GM23248 (cell line): ENCODE measurements at regions not wholly inside any gene's neighbourhood (a gene's known extent, or its start where the extent isn't known, plus 50 kb on each side); places are given as distances from the start of the nearest gene placed in this dataset.
A peak's percentile ranks its signal among the peaks of the same experiment; 100 is the strongest.

Experiments
- DNase-seq: peaks from one replicate; pipeline ENCODE4 v3.0.0-alpha.2; 2015
- H2AFZ ChIP-seq: fragments of 200-600 bp; sonication (generic); 2 replicates; pipeline ENCODE4 v1.6.1; 2016; ENCODE audit warnings: antibody characterized with exemption
- H3F3A ChIP-seq: fragments of 200-600 bp; sonication (generic); 2 replicates; pipeline ENCODE4 v1.6.1; 2016; ENCODE audit warnings: mild to moderate bottlenecking, antibody characterized with exemption, mixed run types; ENCODE audit not compliant: insufficient read depth
- H3K27ac ChIP-seq: fragments of 200-600 bp; sonication (generic); 2 replicates; pipeline ENCODE4 v1.5.1; 2016; ENCODE audit warnings: mild to moderate bottlenecking
- H3K27me3 ChIP-seq: fragments of 200-600 bp; sonication (generic); replicated peaks from 2 replicates; pipeline ENCODE4 v1.6.1; 2016; ENCODE audit warnings: mild to moderate bottlenecking; ENCODE audit not compliant: insufficient read depth
- H3K36me3 ChIP-seq: fragments of 200-600 bp; sonication (generic); 2 replicates; pipeline ENCODE4 v1.6.1; 2016; ENCODE audit warnings: low read depth, mild to moderate bottlenecking
- H3K4me1 ChIP-seq: fragments of 200-600 bp; sonication (generic); 2 replicates; pipeline ENCODE4 v1.6.1; 2016; ENCODE audit warnings: mild to moderate bottlenecking; ENCODE audit not compliant: insufficient read depth
- H3K4me2 ChIP-seq: fragments of 200-600 bp; sonication (generic); one replicate; pipeline ENCODE4 v1.6.1; 2016; ENCODE audit warnings: mild to moderate bottlenecking; ENCODE audit not compliant: unreplicated experiment
- H3K4me3 ChIP-seq: fragments of 200-600 bp; sonication (generic); 2 replicates; pipeline ENCODE4 v1.5.1; 2016; ENCODE audit warnings: mild to moderate bottlenecking
- H3K79me2 ChIP-seq: fragments of 200-600 bp; sonication (generic); 2 replicates; pipeline ENCODE4 v1.6.1; 2016; ENCODE audit warnings: mild to moderate bottlenecking; ENCODE audit not compliant: insufficient read depth
- H3K9ac ChIP-seq: fragments of 200-600 bp; sonication (generic); 2 replicates; pipeline ENCODE4 v1.6.1; 2016; ENCODE audit warnings: mild to moderate bottlenecking
- H3K9me2 ChIP-seq: fragments of 200-600 bp; sonication (generic); 2 replicates; pipeline ENCODE4 v1.6.1; 2016; ENCODE audit warnings: mixed run types, mild to moderate bottlenecking, moderate library complexity; ENCODE audit not compliant: insufficient read depth
- H3K9me3 ChIP-seq: fragments of 200-600 bp; sonication (generic); one replicate; pipeline ENCODE4 v1.6.1; 2017; ENCODE audit warnings: low read depth
- H4K20me1 ChIP-seq: fragments of 200-600 bp; sonication (generic); 2 replicates; pipeline ENCODE4 v1.6.0; 2016; ENCODE audit not compliant: insufficient read depth
- EZH2 ChIP-seq: fragments of 200-600 bp; sonication (generic); IDR thresholded peaks from 2 replicates; pipeline ENCODE4 v1.6.1; 2018; ENCODE audit warnings: antibody characterized with exemption, mild to moderate bottlenecking; ENCODE audit not compliant: insufficient read depth, poor library complexity, severe bottlenecking
- EZH2phosphoT487 ChIP-seq: fragments of 200-600 bp; sonication (generic); IDR thresholded peaks from 2 replicates; pipeline ENCODE4 v1.6.1; 2018; ENCODE audit warnings: antibody characterized with exemption, moderate library complexity, mild to moderate bottlenecking, low read depth; ENCODE audit not compliant: insufficient read depth
- WGBS, 2 experiments: methylation state at CpG; one replicate each; pipeline ENCODE4 v1.1.6; 2015 to 2017; ENCODE audit warnings: low lambda C conversion rate in 2 of 2, low coverage in 1 of 2; ENCODE audit errors: missing lambda C conversion rate in 2 of 2; 5-methylcytosine and 5-hydroxymethylcytosine counted together
- in situ Hi-C: fragments of 300-500 bp; cut with MboI; formaldehyde crosslinking; loops from 2 replicates; pipeline ENCODE4 v1.15.0; 2020

- in situ Hi-C loops, result no loop called here
- H3F3A ChIP-seq, result peaks cover 20% of the 10 kb centered on the region
- H3K4me1 ChIP-seq, result peaks cover 32% of the 10 kb centered on the region
- H3K4me3 ChIP-seq, result no peak overlapping the region
- no peaks in the 10 kb centered on the region for H3K9me3 ChIP-seq
- no peak overlapping the region for H3K9ac ChIP-seq
- TF ChIP-seq EZH2 (no peak), EZH2phosphoT487 (no peak)
- no peaks in the 10 kb centered on the region for H3K27me3 ChIP-seq
- H3K36me3 ChIP-seq, result no peaks in the 10 kb centered on the region
- H2AFZ ChIP-seq, result no peak overlapping the region
- H3K9me2 ChIP-seq, result no peaks in the 10 kb centered on the region
- no peaks in the 10 kb centered on the region for H3K79me2 ChIP-seq
- no peak for DNase-seq
- H4K20me1 ChIP-seq, result no peaks in the 10 kb centered on the region
- no peak overlapping the region for H3K4me2 ChIP-seq
- H3K27ac ChIP-seq, result no peak overlapping the region
These were observed 201.8 kb upstream of the E2F8 start for GRCh38 chr11:19442554-19442910.

DNA sequence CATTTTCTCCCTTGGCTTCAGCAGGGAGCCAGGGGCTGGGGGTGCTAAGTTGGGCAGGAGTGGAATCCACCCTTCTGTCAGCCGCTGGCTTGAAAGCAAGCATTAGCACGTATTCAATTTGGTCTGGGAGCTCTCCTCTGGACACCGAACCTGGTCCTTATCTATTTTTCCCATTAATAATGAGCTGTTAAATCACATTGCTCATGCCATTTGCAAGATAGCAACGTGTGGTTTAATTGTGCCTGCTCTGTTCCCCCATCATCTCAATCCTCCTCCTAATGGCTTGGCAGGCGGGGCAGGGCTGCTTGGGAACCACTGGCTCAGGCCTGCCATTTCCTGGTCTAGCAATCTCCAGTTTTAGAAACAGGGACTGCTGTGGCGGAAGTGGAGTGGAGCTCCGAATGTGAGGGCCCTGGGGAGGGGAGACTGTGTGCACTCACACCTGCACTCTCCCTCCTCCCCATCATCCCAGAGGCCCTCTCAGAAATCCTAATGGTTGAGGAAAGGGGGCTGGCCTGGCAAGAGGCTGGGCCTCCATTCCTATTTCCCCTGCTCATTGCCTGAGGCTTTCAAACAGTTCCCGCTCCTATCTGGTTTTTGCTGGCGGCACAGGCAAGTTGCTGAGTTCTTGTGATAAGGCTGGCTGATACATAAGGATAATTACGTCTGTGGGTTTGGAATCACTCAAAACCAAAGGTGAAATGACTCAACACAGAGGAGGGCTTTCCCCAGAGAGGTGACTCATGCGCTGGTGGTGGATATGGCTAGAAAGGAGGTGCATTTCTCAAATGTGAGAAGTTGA lies 201.2 kb upstream of the E2F8 start:
- peak; percentile 95 for DNase-seq
- TF ChIP-seq EZH2, result no peak
- no peak for TF ChIP-seq EZH2phosphoT487
- Histone ChIP-seq H3K79me2 (no peaks in the 10 kb centered on the region), H3K9ac (no peak overlapping the region), H3K36me3 (no peaks in the 10 kb centered on the region), H3K9me2 (no peaks in the 10 kb centered on the region), H3K4me3 (no peak overlapping the region), H4K20me1 (no peaks in the 10 kb centered on the region), H2AFZ (no peak overlapping the region), H3F3A (peaks cover 20% of the 10 kb centered on the region), H3K4me2 (peak overlapping the region; percentile 41), H3K27ac (no peak overlapping the region), H3K9me3 (no peaks in the 10 kb centered on the region), H3K27me3 (no peaks in the 10 kb centered on the region), H3K4me1 (peaks cover 32% of the 10 kb centered on the region)
- in situ Hi-C loops, result no loop called here
- 44 to 46% methylated on average over 11 of the region's 11 CpGs for WGBS, 2 experiments

GRCh38 chr11:19441288-19441687 lies 200.5 kb upstream of the E2F8 start:
- no peak overlapping the region for H3K4me2 ChIP-seq
- no peak overlapping the region for H3K27ac ChIP-seq
- no peaks in the 10 kb centered on the region for H3K9me2 ChIP-seq
- H3K79me2 ChIP-seq, result no peaks in the 10 kb centered on the region
- WGBS, 2 experiments, result 82 to 88% methylated on average over 3 of the region's 3 CpGs
- H3K4me3 ChIP-seq, result no peak overlapping the region
- H3K27me3 ChIP-seq, result no peaks in the 10 kb centered on the region
- H3F3A ChIP-seq, result peaks cover 16% of the 10 kb centered on the region
- no peaks in the 10 kb centered on the region for H3K9me3 ChIP-seq
- H4K20me1 ChIP-seq, result no peaks in the 10 kb centered on the region
- DNase-seq, result no peak
- no peak for TF ChIP-seq EZH2
- TF ChIP-seq EZH2phosphoT487, result no peak
- no peaks in the 10 kb centered on the region for H3K36me3 ChIP-seq
- H3K4me1 ChIP-seq, result peaks cover 34% of the 10 kb centered on the region
- no peak overlapping the region for H3K9ac ChIP-seq
- no peak overlapping the region for H2AFZ ChIP-seq
- in situ Hi-C loops, result no loop called here

DNA sequence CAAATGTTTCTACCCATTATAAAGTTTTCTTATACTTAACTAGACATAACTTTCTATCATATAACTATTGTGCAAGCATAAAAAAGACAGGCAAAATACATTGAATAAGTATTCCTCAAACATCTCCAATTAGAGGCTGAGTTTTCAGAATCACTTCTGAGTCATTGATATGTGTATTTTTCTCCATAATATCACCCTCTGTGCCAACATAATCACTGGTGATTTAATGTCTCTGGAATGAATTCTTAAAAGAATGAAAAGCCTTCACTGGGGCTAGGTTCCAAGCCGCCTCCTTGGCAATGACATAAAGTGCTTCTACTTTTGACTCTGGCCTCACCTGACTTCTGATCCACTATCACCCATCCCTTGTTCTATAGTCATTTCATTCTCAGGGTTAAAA lies 197.0 kb upstream of the E2F8 start:
- no peaks in the 10 kb centered on the region for H3K9me3 ChIP-seq
- WGBS, 2 experiments, result 12 to 23% methylated on average over 1 of the region's 1 CpG
- H3K4me1 ChIP-seq, result peaks cover 39% of the 10 kb centered on the region
- no peak overlapping the region for H3K27ac ChIP-seq
- no peak overlapping the region for H3K9ac ChIP-seq
- H3K36me3 ChIP-seq, result no peaks in the 10 kb centered on the region
- H3K4me2 ChIP-seq, result peak overlapping the region; percentile 47
- H3K9me2 ChIP-seq, result no peaks in the 10 kb centered on the region
- H3K27me3 ChIP-seq, result no peaks in the 10 kb centered on the region
- no peak overlapping the region for H2AFZ ChIP-seq
- no peak overlapping the region for H3K4me3 ChIP-seq
- peaks cover 22% of the 10 kb centered on the region for H3F3A ChIP-seq
- H3K79me2 ChIP-seq, result no peaks in the 10 kb centered on the region
- in situ Hi-C loops, result no loop called here
- peak; percentile 83 for DNase-seq
- no peaks in the 10 kb centered on the region for H4K20me1 ChIP-seq
- TF ChIP-seq EZH2phosphoT487 (no peak), EZH2 (no peak)

- DNase-seq, result no peak
- Histone ChIP-seq H3F3A (peaks cover 24% of the 10 kb centered on the region), H3K4me3 (no peak overlapping the region), H4K20me1 (no peaks in the 10 kb centered on the region), H3K27ac (no peak overlapping the region), H3K9me2 (no peaks in the 10 kb centered on the region), H3K4me2 (peak overlapping the region; percentile 47), H2AFZ (no peak overlapping the region), H3K79me2 (no peaks in the 10 kb centered on the region), H3K4me1 (peaks cover 39% of the 10 kb centered on the region), H3K9me3 (no peaks in the 10 kb centered on the region), H3K36me3 (no peaks in the 10 kb centered on the region), H3K27me3 (no peaks in the 10 kb centered on the region), H3K9ac (no peak overlapping the region)
- in situ Hi-C loops, result no loop called here
- TF ChIP-seq EZH2, result no peak
- no peak for TF ChIP-seq EZH2phosphoT487
These were observed 196.2 kb upstream of the E2F8 start for GRCh38 chr11:19436932-19437331.
